ENCODE measurements at regions not wholly inside any gene's neighbourhood (a gene's known extent, or its start where the extent isn't known, plus 50 kb on each side); places are given as distances from the start of the nearest gene placed in this dataset.

DNA sequence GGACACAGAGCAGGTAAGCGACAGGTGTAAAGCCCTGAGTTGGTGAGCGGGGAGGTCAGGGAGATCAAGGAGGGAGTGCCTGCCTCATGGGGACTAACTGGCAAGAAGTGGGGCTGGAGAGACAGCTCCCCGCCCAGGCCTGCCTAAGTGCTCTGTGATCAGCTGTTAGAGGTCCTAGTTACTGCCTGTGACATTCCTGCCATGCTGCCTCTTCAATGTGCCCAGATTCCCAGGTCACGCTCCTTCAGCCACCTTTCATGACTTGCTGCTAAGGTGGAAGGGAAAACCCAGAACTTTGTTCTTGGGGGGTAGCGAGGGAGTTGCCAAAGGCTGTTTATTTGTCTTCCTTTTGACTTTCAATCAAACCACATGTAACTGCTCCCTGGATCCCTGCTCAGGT lies 114.3 kb upstream of the ZNF438 start:
- Histone ChIP-seq H3K27me3 (no peaks in the 10 kb centered on the region), H3K4me1 (no peaks in the 10 kb centered on the region), H3K27ac (no peak overlapping the region), H3K9me3 (no peaks in the 10 kb centered on the region), H3K36me3 (no peaks in the 10 kb centered on the region), H3K4me3 (no peak overlapping the region)
- no peak for DNase-seq (ENCODE audit: low spot score in 2 of 2)
- TF ChIP-seq, protein P1, sequence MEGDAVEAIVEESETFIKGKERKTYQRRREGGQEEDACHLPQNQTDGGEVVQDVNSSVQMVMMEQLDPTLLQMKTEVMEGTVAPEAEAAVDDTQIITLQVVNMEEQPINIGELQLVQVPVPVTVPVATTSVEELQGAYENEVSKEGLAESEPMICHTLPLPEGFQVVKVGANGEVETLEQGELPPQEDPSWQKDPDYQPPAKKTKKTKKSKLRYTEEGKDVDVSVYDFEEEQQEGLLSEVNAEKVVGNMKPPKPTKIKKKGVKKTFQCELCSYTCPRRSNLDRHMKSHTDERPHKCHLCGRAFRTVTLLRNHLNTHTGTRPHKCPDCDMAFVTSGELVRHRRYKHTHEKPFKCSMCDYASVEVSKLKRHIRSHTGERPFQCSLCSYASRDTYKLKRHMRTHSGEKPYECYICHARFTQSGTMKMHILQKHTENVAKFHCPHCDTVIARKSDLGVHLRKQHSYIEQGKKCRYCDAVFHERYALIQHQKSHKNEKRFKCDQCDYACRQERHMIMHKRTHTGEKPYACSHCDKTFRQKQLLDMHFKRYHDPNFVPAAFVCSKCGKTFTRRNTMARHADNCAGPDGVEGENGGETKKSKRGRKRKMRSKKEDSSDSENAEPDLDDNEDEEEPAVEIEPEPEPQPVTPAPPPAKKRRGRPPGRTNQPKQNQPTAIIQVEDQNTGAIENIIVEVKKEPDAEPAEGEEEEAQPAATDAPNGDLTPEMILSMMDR (IDR thresholded peaks at IDR 0.05): no peak
- intact Hi-C loops (cut with DNase I): no loop called here

DNA sequence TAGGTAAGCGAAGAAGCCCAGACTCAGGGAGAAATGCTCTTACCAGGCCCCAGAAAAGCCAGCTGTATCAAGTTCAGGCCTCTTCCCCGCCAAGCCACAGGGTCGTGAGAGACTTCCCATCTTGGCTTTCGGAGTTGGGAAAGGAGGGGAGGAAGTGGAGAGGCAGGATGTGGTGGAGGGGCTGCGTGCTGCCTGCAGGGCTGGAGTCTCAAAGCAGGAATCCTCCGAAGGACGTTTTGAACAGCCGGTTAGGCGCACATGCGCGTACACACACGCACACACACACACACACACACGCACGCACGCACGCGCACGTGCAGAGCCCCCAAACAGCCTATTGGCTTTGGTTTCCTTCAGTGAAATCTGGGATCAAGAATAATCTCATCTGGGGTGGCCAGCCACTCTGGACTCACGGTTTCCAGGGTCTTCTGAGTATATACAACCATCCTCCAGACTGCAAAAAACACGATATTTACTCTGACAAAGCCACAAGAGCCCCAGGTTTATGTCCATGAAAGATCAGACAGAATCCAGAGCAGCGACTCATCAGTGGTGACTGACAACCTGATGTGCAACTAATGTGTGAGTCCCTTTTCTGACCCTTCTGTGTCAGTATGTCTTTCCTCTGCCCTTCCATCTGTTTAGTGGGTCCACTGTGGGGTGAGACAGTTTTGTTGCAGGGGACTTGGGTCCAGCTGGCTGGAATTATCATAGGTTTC lies 115.0 kb upstream of the ZNF438 start:
- no peak overlapping the region for H3K4me3 ChIP-seq
- no peaks in the 10 kb centered on the region for H3K27me3 ChIP-seq
- H3K4me1 ChIP-seq: no peaks in the 10 kb centered on the region
- no peak overlapping the region for H3K27ac ChIP-seq
- no peaks in the 10 kb centered on the region for H3K9me3 ChIP-seq
- H3K36me3 ChIP-seq: no peaks in the 10 kb centered on the region
- DNase-seq (ENCODE audit: low spot score in 2 of 2): no peak
- TF ChIP-seq, protein P1 (IDR thresholded peaks at IDR 0.05): no peak
- intact Hi-C loops (cut with DNase I): no loop called here

DNA sequence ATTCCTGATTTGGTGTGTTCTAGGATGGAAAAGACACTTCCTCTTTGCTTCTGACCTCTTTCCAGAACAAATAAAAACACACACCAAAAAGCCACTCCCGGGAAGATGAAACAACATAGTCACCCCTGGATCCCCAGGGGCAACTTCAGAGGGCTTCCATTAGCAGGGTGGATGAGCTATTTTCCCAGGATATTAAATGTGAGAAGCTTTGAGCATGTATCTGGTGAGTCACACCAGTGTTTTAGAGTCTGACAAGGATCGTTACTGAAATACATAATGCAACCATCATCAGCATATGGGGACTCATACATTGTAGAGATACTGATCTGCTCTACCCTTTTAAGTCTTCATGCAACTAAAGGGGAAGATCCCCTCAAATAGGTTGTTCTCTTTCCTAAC lies 115.5 kb upstream of the ZNF438 start:
- H3K36me3 ChIP-seq: no peaks in the 10 kb centered on the region
- TF ChIP-seq, protein P1 (IDR thresholded peaks at IDR 0.05): no peak
- H3K4me1 ChIP-seq: no peaks in the 10 kb centered on the region
- H3K9me3 ChIP-seq: no peaks in the 10 kb centered on the region
- intact Hi-C loops (cut with DNase I): no loop called here
- H3K4me3 ChIP-seq: no peak overlapping the region
- no peak overlapping the region for H3K27ac ChIP-seq
- H3K27me3 ChIP-seq: no peaks in the 10 kb centered on the region
- no peak for DNase-seq (ENCODE audit: low spot score in 2 of 2)

DNA sequence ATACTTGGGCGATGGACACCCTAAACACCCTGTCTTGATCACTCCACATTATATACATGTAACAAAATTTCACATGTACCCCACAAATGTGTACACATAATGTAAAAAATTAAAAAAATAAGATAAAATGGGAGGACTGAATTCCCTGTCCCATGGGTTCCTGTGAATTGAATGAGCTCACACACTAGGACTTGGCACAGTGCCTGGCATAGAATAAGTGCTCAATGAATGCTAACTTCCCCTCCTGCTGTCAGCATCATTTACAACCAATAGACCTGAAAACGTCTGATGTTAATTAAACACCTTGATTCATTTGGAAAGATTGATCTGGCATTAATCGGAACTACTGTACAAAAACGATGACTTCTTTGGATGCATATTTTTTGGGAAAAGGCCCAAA lies 117.3 kb upstream of the ZNF438 start:
- intact Hi-C loops (cut with DNase I): no loop called here

DNA sequence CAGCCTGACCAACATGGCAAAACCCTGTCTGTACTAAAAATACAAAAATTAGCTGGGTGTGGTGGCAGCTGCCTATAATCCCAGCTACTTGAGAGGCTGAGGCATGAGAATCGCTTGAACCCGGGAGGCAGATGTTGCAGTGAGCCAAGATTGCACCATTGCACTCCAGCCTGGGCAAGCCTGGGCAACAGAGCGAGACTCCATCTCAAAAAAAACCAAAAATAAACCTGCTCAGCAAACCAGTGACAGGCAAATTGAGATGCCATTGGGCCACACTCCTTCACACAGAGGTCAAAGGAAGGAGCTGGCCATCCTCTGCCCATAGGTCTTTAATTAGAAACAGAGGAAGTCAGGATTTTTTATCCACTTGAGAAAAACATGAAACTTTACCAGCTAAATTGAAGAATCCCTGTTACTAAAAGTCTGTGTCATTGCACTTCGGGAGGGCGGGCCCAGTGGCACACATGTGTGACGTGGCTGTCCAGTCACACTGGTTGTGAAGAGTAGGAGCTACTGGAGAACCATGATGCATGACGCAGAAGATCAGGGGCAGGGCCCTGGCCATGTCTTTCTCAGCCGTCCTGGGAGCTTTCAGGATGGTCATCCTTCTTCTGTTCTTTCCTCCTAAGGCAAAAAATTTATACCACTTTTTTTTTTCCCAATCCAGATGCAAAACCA lies 118.3 kb upstream of the ZNF438 start:
- H3K4me3 ChIP-seq: no peak overlapping the region
- H3K36me3 ChIP-seq: no peaks in the 10 kb centered on the region
- peaks cover 0 to 9% of the 10 kb centered on the region in 2 donors for H3K4me1 ChIP-seq
- H3K27ac ChIP-seq: peak overlapping the region in 1 of 2 donors; percentile 27
- DNase-seq (ENCODE audit: low spot score in 2 of 2): no peak
- no peaks in the 10 kb centered on the region for H3K27me3 ChIP-seq
- H3K9me3 ChIP-seq: no peaks in the 10 kb centered on the region
- TF ChIP-seq, protein P1 (IDR thresholded peaks at IDR 0.05): no peak
- intact Hi-C loops (cut with DNase I): no loop called here

More for the DNA sequence above, 117.3 kb upstream of the ZNF438 start:
- no peak overlapping the region for H3K27ac ChIP-seq
- peaks cover 0 to 9% of the 10 kb centered on the region in 2 donors for H3K4me1 ChIP-seq
- H3K4me3 ChIP-seq: no peak overlapping the region
- no peaks in the 10 kb centered on the region for H3K36me3 ChIP-seq
- H3K27me3 ChIP-seq: no peaks in the 10 kb centered on the region
- DNase-seq (ENCODE audit: low spot score in 2 of 2): no peak
- TF ChIP-seq, protein P1 (IDR thresholded peaks at IDR 0.05): no peak
- no peaks in the 10 kb centered on the region for H3K9me3 ChIP-seq

Data from ascending aorta (tissue), 2 donors.